K562 (cell line): ENCODE measurements at regions not wholly inside any gene's neighbourhood (a gene's known extent, or its start where the extent isn't known, plus 50 kb on each side); places are given as distances from the start of the nearest gene placed in this dataset.

Experiments
- ATAC-seq: fragments of 200-7000 bp; cut with Tn5 transposase; 3 replicates; pipeline ENCODE4 v1.9.1; 2020; ENCODE audit warnings: moderate library complexity
- BruUV-seq: library from RNA; stranded (reverse); fragments of 400-500 nt; replicated peaks from 2 replicates; lab custom pipeline; 2021; lab: Mats Ljungman, UMichigan
- CTCF ChIA-PET: fragments of 300-600 bp; formaldehyde crosslinking; extraction: SDS; loops from one replicate; lab custom pipeline; 2021; ENCODE audit warnings: low intra/inter-chr PET ratio; lab: Yijun Ruan, JAX
- POLR2A ChIA-PET: fragments of 300-600, 350-650 bp; sonication (Branson Sonifier 250); formaldehyde crosslinking; extraction: SDS; loops from one replicate; lab custom pipeline; 2021; ENCODE audit warnings: antibody characterized with exemption, inconsistent platforms; lab: Yijun Ruan, JAX
- DNase-seq, 4 experiments: peaks; one replicate each; pipeline versions ENCODE4 v3.0.0 to v3.0.0-alpha.2; 2011 to 2018; ENCODE audit warnings: low spot score in 3 of 4, mixed read lengths in 3 of 4; ENCODE audit errors: extremely low read depth in 1 of 4
- FAIRE-seq: peaks from 2 replicates; lab custom pipeline; 2011; peaks lifted over from hg19 to GRCh38; lab: Jason Lieb, UNC
- H2AFZ ChIP-seq: 2 replicates; pipeline ENCODE4 v1.6.0; 2011; ENCODE audit warnings: low read depth, low read length, control low read depth, inconsistent platforms
- H3K27ac ChIP-seq: fragments of 200-600 bp; 3 replicates; pipeline ENCODE4 v1.8.0; 2011; ENCODE audit warnings: low read depth, mild to moderate bottlenecking, control low read depth, inconsistent platforms, low read length, moderate library complexity, mixed read lengths; ENCODE audit errors: extremely low read depth
- H3K27me3 ChIP-seq, 2 experiments: fragments of 300-600 bp in 1 of 2; 2 replicates in 1 of 2; 3 replicates in 1 of 2; pipeline versions ENCODE4 v1.6.0 to v1.8.0; 2011; ENCODE audit warnings: inconsistent platforms in 2 of 2, low read length in 2 of 2, mild to moderate bottlenecking in 1 of 2, mixed read lengths in 1 of 2, moderate library complexity in 1 of 2; ENCODE audit not compliant: control insufficient read depth in 2 of 2, insufficient read depth in 2 of 2
- H3K36me3 ChIP-seq: fragments of 300-600 bp; 3 replicates; pipeline ENCODE4 v1.8.0; 2011; ENCODE audit warnings: mild to moderate bottlenecking, low read length, inconsistent platforms; ENCODE audit not compliant: control insufficient read depth, insufficient read depth
- H3K4me1 ChIP-seq, 2 experiments: fragments of 200-600 bp in 1 of 2; replicated peaks in 1 of 2; 2 replicates in 1 of 2; 3 replicates in 1 of 2; pipeline versions ENCODE4 v1.5.1 to v1.8.0; 2011; ENCODE audit warnings: inconsistent platforms in 2 of 2, low read length in 2 of 2, mild to moderate bottlenecking in 1 of 2, mixed read lengths in 1 of 2, moderate library complexity in 1 of 2; ENCODE audit not compliant: control insufficient read depth in 2 of 2, insufficient read depth in 2 of 2
- H3K4me2 ChIP-seq: 2 replicates; pipeline ENCODE4 v1.6.1; 2011; ENCODE audit warnings: low read length, control low read depth, inconsistent platforms, mixed read lengths; ENCODE audit not compliant: insufficient read depth
- H3K4me3 ChIP-seq: fragments of 200-600 bp; sonication (generic), shearing (Covaris generic); 2 replicates; pipeline ENCODE4 v1.5.1; 2016; ENCODE audit warnings: control low read depth, inconsistent platforms
- H3K79me2 ChIP-seq: fragments of 200-600 bp; 3 replicates; pipeline ENCODE4 v1.8.0; 2011; ENCODE audit warnings: low read length, inconsistent platforms; ENCODE audit not compliant: control insufficient read depth, insufficient read depth
- H3K9ac ChIP-seq, 2 experiments: 2 replicates each; pipeline versions ENCODE4 v1.6.0 to v1.6.1; 2011; ENCODE audit warnings: low read depth in 2 of 2, low read length in 2 of 2, control low read depth in 1 of 2, inconsistent platforms in 1 of 2, mild to moderate bottlenecking in 1 of 2, mixed read lengths in 1 of 2; ENCODE audit not compliant: insufficient read depth in 1 of 2
- H3K9me1 ChIP-seq: one replicate; pipeline ENCODE4 v1.6.0; 2011; ENCODE audit warnings: inconsistent platforms, mild to moderate bottlenecking, low read length, moderate library complexity; ENCODE audit not compliant: control insufficient read depth, insufficient read depth
- H3K9me3 ChIP-seq: replicated peaks from 2 replicates; pipeline ENCODE4 v1.5.1; 2011; ENCODE audit warnings: low read depth, low read length, inconsistent platforms; ENCODE audit not compliant: control insufficient read depth, insufficient read depth
- H4K20me1 ChIP-seq: replicated peaks from 2 replicates; pipeline ENCODE4 v1.6.1; 2011; ENCODE audit warnings: low read length, inconsistent platforms, mixed read lengths; ENCODE audit not compliant: control insufficient read depth, insufficient read depth
- CSDE1 ChIP-seq, 2 experiments: fragments of 450-650 bp; IDR thresholded peaks; 2 replicates each; pipeline ENCODE4 v1.6.1; 2016; ENCODE audit warnings: mild to moderate bottlenecking in 1 of 2
- DIDO1 ChIP-seq: fragments of 450-650 bp; IDR thresholded peaks from 2 replicates; pipeline ENCODE4 v1.6.1; 2016; ENCODE audit warnings: low read depth, missing biosample characterization, missing genetic modification characterization
- DPF2 ChIP-seq: fragments of 450-650 bp; IDR thresholded peaks from 2 replicates; pipeline ENCODE4 v1.6.1; 2016
- FOSL1 ChIP-seq: fragments of 200-800 bp; sonication (Bioruptor generic); conservative IDR thresholded peaks from 2 replicates; pipeline ENCODE4 v1.6.1; 2016; ENCODE audit warnings: missing genetic modification characterization, missing compliant biosample characterization
- GATAD2A ChIP-seq: fragments of 450-650 bp; IDR thresholded peaks from 2 replicates; pipeline ENCODE4 v1.6.1; 2017
- NFE2 ChIP-seq: IDR thresholded peaks from 2 replicates; pipeline ENCODE4 v1.6.1; 2014; ENCODE audit warnings: antibody characterized with exemption, low read depth
- NR2C1 ChIP-seq, 2 experiments: fragments of 450-650 bp; IDR thresholded peaks; 2 replicates each; pipeline ENCODE4 v1.6.1; 2017; ENCODE audit warnings: mild to moderate bottlenecking in 2 of 2, antibody characterized with exemption in 1 of 2, inconsistent platforms in 1 of 2, missing compliant biosample characterization in 1 of 2, missing genetic modification characterization in 1 of 2
- RFX1 ChIP-seq: fragments of 450-650 bp; IDR thresholded peaks from 2 replicates; pipeline ENCODE4 v1.6.1; 2016; ENCODE audit warnings: mild to moderate bottlenecking, moderate library complexity
- SMARCE1 ChIP-seq: fragments of 450-650 bp; IDR thresholded peaks from 2 replicates; pipeline ENCODE4 v1.7.1; 2016; ENCODE audit warnings: mild to moderate bottlenecking
- ZBTB2 ChIP-seq: fragments of 450-650 bp; IDR thresholded peaks from 2 replicates; pipeline ENCODE4 v1.6.1; 2016; ENCODE audit warnings: antibody characterized with exemption
- ZNF224 ChIP-seq: sonication (generic); formaldehyde crosslinking; IDR thresholded peaks from 2 replicates; pipeline ENCODE4 v1.8.0; 2022; ENCODE audit warnings: mild to moderate bottlenecking, missing genetic modification reagents
- ZNF41 ChIP-seq: fragments of 250-450 bp; sonication (Bioruptor Pico); conservative IDR thresholded peaks from 2 replicates; pipeline ENCODE4 v1.4.0; 2020; ENCODE audit warnings: mild to moderate bottlenecking
- WGBS: fragments of 100-300 bp; shearing (Covaris generic); methylation state at CpG from one replicate; pipeline ENCODE4 v1.1.6; 2016; ENCODE audit warnings: low coverage, mixed read lengths; ENCODE audit not compliant: insufficient coverage; ENCODE audit errors: missing lambda C conversion rate; 5-methylcytosine and 5-hydroxymethylcytosine counted together
- in situ Hi-C: fragments of 300-500 bp; cut with MboI; formaldehyde crosslinking; loops from 4 replicates; pipeline ENCODE4 v1.15.0; 2018; ENCODE audit warnings: inconsistent platforms, mixed read lengths
- intact Hi-C: fragments of 100-400 bp; cut with micrococcal nuclease; formaldehyde crosslinking; loops from 2 replicates; pipeline ENCODE4 v1.14.2; 2022
- TF ChIP-seq, protein P1 (sequence below): fragments of 450-650 bp; IDR thresholded peaks from 2 replicates; pipeline ENCODE4 v1.6.1; 2016; ENCODE audit warnings: missing biosample characterization, missing genetic modification characterization

- no peak overlapping the region for H3K27ac ChIP-seq
- H3K4me1 ChIP-seq: no peaks in the 10 kb centered on the region
- no peak overlapping the region; the same call in 1 of the 2 replicates for H3K4me2 ChIP-seq
- CTCF ChIA-PET: no interaction called here
- BruUV-seq: no TSS peak
- POLR2A ChIA-PET: no interaction called here
- FAIRE-seq (no peak), ATAC-seq (no peak), DNase-seq (no peak)
- TF ChIP-seq RFX1 (0 out of 2 replicates have a peak, but pooled peaks have one; percentile 6), CSDE1 (IDR thresholded peaks at IDR 0.05) (no peak)
- no peaks in the 10 kb centered on the region for H3K36me3 ChIP-seq
- intact Hi-C loops (no loop called here), in situ Hi-C loops (no loop called here)
- H3K9me1 ChIP-seq: no peaks in the 10 kb centered on the region
- H3K9me3 ChIP-seq: no peaks in the 10 kb centered on the region
- H3K9ac ChIP-seq: no peak overlapping the region
- WGBS: 4% methylated on average over 7 of the region's 8 CpGs
- H2AFZ ChIP-seq: no peak overlapping the region
- H4K20me1 ChIP-seq: no peaks in the 10 kb centered on the region
- no peaks in the 10 kb centered on the region for H3K79me2 ChIP-seq
- H3K27me3 ChIP-seq: no peaks in the 10 kb centered on the region; a peak in 1 of 5 replicates
- H3K4me3 ChIP-seq: no peak overlapping the region
Measured at GRCh38 chr2:235170536-235171521, 219.0 kb downstream of the SH3BP4 start.

GRCh38 chr2:235171550-235172031 is 219.8 kb downstream of the SH3BP4 start:
- Histone ChIP-seq H4K20me1 (no peaks in the 10 kb centered on the region), H3K27ac (no peak overlapping the region), H3K79me2 (no peaks in the 10 kb centered on the region), H3K4me3 (no peak overlapping the region), H3K4me2 (no peak overlapping the region; the same call in 1 of the 2 replicates), H2AFZ (no peak overlapping the region), H3K27me3 (no peaks in the 10 kb centered on the region; a peak in 1 of 5 replicates), H3K9me3 (no peaks in the 10 kb centered on the region), H3K36me3 (no peaks in the 10 kb centered on the region), H3K9me1 (no peaks in the 10 kb centered on the region), H3K9ac (no peak overlapping the region), H3K4me1 (no peaks in the 10 kb centered on the region)
- ChIA-PET CTCF (no interaction called here), POLR2A (no interaction called here)
- BruUV-seq: no TSS peak
- intact Hi-C loops: no loop called here
- no peak for FAIRE-seq
- in situ Hi-C loops: no loop called here
- DNase-seq: peak in 1 of 4 experiments; percentile 5
- no peak for ATAC-seq
- WGBS: 0% methylated on average over 4 of the region's 4 CpGs
- no peak for TF ChIP-seq ZNF224 (CRISPR knock-in tag)
- no peak for TF ChIP-seq ZBTB2
- TF ChIP-seq SMARCE1: peak; percentile 26; the same call in 1 of the 2 replicates
- TF ChIP-seq DPF2: peak; percentile 57
- no peak for TF ChIP-seq NR2C1 (IDR thresholded peaks at IDR 0.05)
- 0 out of 2 replicates have a peak, but pooled peaks have one; percentile 42 for TF ChIP-seq NR2C1 (tag; IDR thresholded peaks at IDR 0.05)
- no peak for TF ChIP-seq GATAD2A
- peak; percentile 30; the same call in 1 of the 2 replicates for TF ChIP-seq DIDO1 (tag)
- TF ChIP-seq FOSL1 (tag): peak; percentile 42; the same call in 1 of the 2 replicates
- TF ChIP-seq, protein P1, sequence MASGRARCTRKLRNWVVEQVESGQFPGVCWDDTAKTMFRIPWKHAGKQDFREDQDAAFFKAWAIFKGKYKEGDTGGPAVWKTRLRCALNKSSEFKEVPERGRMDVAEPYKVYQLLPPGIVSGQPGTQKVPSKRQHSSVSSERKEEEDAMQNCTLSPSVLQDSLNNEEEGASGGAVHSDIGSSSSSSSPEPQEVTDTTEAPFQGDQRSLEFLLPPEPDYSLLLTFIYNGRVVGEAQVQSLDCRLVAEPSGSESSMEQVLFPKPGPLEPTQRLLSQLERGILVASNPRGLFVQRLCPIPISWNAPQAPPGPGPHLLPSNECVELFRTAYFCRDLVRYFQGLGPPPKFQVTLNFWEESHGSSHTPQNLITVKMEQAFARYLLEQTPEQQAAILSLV (tag): peak; percentile 59; the same call in 1 of the 2 replicates
- TF ChIP-seq ZNF41: no peak
- peak; percentile 92 for TF ChIP-seq NFE2
